ENCODE measurements at regions not wholly inside any gene's neighbourhood (a gene's known extent, or its start where the extent isn't known, plus 50 kb on each side); places are given as distances from the start of the nearest gene placed in this dataset.
A peak's percentile ranks its signal among the peaks of the same experiment; 100 is the strongest.
"Not testable (repeated sequence)": the region's sequence is repeated elsewhere in the genome, so short reads cannot be mapped to it uniquely, and the experiment has no call there.

- no peak for FAIRE-seq
Observed at GRCh38 chr10:25076506-25077177, 60.2 kb downstream of the THNSL1 start.

GRCh38 chr10:25078658-25079431 lies 62.4 kb downstream of the THNSL1 start:
- FAIRE-seq, result peak; percentile 88

GRCh38 chr10:25080880-25081581 lies 64.6 kb downstream of the THNSL1 start:
- FAIRE-seq, result peak; percentile 74

- no peak for FAIRE-seq
Observed at GRCh38 chr10:25082276-25083204, 66.1 kb downstream of the THNSL1 start.

GRCh38 chr10:25083546-25084111 lies 67.2 kb downstream of the THNSL1 start:
- no peak for FAIRE-seq

GRCh38 chr10:25084447-25084846 lies 68.0 kb downstream of the THNSL1 start:
- FAIRE-seq, result no peak

GRCh38 chr10:25094590-25094989 lies 78.2 kb downstream of the THNSL1 start:
- FAIRE-seq, result no peak

- FAIRE-seq, result no peak
Observed at GRCh38 chr10:25097669-25098411, 77.0 kb upstream of the GPR158 start.

- FAIRE-seq, result no peak
Observed at GRCh38 chr10:25100141-25100540, 74.7 kb upstream of the GPR158 start.

- FAIRE-seq, result no peak
Observed at GRCh38 chr10:25101461-25102146, 73.2 kb upstream of the GPR158 start.

GRCh38 chr10:25102147-25102822 lies 72.5 kb upstream of the GPR158 start:
- no peak for FAIRE-seq

GRCh38 chr10:25103703-25104102 lies 71.1 kb upstream of the GPR158 start:
- FAIRE-seq, result no peak

- FAIRE-seq, result no peak
Observed at GRCh38 chr10:25104441-25104840, 70.4 kb upstream of the GPR158 start.

GRCh38 chr10:25105262-25105661 lies 69.5 kb upstream of the GPR158 start:
- no peak for FAIRE-seq

GRCh38 chr10:25105743-25106260 lies 69.0 kb upstream of the GPR158 start:
- no peak for FAIRE-seq

- FAIRE-seq, result no peak
Observed at GRCh38 chr10:25107756-25108155, 67.0 kb upstream of the GPR158 start.

GRCh38 chr10:25109896-25110295 lies 64.9 kb upstream of the GPR158 start:
- not testable (repeated sequence) for FAIRE-seq

GRCh38 chr10:25112016-25112415 lies 62.8 kb upstream of the GPR158 start:
- FAIRE-seq, result no peak

- peak; percentile 56 for FAIRE-seq
Observed at GRCh38 chr10:25113191-25114035, 61.4 kb upstream of the GPR158 start.

Data from islet of Langerhans (tissue), 1 donor.